AG08395 (cell line): ENCODE measurements at regions not wholly inside any gene's neighbourhood (a gene's known extent, or its start where the extent isn't known, plus 50 kb on each side); places are given as distances from the start of the nearest gene placed in this dataset.
"Not testable (repeated sequence)": the region's sequence is repeated elsewhere in the genome, so short reads cannot be mapped to it uniquely, and the experiment has no call there.

Experiments used
- DNase-seq: peaks from one replicate; pipeline ENCODE4 v3.0.0; 2012; ENCODE audit warnings: mixed read lengths, low spot score

DNA sequence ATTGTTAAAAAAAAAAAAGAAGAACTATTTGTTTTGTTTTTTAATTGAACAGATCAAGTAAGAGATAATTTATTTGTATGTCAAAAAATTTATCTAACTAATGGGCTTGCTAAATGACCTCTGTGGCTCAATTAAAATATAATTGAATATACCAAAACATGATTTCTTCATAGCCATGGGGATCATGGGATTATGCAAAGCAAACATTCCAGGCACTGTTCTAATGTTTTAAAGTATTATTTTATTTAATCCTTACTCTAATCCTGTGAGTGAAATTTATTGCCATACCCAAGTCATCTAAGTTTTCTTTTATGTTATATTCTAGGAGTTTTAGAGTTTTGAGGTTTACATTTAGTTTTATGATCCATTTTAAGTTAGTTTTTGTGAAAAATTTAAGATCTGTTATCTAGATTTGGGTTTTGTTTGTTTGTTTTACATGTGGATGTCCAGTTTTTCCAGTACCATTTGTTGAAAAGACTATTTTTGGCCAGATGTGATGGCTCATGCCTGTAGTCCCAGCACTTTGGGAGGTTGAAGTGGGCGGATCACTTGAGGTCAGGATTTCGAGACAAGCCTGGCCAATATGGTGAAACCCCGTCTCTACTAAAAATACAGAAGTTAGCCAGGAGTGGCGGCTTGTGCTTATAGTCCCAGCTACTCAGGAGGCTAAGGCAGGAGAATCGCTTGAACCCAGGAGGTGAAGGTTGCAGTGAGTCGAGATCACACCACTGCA is 52.3 kb upstream of the CNOT10 start:
- no peak for DNase-seq

DNA sequence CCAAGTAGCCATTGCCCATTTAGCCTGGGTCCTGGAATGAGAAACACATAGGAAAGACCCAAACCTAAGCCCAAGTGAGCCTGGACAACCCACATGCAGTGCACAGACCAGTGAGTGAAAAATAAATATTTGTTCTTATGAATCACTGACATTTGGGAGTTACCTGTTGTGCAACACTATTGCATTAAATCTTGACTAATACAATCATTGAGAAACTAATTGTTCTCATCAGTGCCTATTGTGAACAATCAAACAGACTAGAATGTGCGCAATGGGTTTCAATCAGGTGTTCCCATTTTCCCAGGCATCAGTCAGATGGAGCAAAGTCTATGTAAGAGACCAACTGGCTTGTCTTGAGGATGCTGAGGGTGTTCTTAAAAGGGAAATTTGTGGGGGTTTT is 54.7 kb upstream of the CNOT10 start:
- DNase-seq: peak; percentile 25

DNA sequence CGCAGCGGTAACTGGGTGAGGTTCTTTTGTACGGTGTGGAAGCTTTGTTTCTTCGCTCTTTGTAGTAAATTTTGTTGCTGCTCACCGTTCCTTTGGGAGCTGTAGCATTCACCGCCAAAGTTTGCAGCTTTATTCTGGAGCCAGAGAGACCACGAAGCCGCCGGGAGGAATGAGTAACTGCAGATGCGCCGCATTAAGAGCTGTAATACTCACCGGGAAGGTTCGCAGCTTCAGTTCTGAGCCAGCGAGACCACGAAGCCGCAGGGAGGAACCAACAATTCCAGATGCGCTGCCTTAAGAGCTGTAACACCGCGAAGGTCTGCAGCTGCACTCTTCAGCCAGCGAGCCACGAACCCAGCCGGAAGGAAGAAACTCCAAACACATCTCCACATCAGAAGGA is 56.0 kb upstream of the DYNC1LI1 start:
- DNase-seq: no peak

DNA sequence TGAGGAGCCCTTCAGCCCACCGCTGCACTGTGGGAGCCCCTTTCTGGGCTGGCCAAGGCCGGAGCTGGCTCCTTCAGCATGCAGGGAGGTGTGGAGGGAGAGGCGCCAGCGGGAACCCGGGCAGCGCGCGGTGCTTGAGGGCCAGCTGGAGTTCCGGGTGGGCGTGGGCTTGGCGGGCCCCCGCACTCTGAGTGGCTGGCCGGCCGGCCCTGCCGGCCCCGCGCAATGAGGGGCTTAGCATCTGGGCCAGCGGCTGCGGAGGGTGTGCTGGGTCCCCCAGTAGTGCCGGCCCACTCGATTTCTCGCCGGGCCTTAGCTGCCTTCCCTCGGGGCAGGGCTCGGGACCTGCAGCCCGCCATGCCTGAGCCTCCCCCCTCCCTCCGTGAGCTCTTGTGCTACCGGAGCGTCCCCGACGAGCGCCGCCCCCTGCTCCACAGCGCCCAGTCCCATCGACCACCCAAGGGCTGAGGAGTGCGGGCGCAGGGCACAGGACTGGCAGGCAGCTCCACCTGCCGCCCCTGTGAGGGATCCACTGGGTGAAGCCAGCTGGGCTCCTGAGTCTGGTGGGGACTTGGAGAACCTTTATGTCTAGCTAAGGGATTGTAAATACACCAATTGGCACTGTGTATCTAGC is 55.0 kb upstream of the DYNC1LI1 start:
- DNase-seq: not testable (repeated sequence)

DNA sequence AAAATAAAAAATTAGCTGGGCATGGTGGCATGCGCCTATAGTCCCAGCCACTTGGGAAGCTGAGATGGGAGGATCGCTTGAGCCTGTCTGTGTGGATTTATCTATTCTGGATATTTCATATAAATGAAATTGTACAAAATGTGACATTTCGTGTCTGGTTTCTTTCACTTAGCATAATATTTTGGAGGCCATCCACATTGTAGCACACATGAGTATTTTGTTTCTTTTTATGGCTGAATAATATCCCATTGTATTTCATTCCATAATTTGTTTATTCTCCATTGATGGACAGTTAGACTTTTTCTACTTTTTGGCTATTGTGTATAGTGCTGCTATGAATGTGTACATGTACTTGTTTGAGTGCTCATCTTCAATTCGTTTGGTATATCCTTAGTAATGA is 52.9 kb upstream of the DYNC1LI1 start:
- no peak for DNase-seq

DNA sequence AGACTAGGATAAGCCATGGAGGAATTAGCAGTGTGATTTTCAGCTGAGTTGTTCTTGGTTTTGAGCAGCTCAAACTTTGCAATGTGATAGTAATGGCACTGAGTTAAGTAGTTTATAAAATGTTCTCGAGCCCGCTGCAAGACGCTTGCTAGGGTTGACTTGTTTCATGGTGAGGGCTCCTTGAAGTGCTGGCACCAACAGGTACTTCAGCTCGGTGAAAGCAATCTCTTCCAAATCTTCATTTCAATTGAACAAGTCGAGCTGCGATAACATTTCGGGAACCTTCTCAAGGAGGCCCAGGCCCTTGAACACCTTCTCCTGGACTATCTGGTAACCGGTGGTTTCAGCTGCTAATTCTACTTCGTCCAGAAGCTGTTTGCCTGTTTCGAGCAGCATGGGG is 50.8 kb upstream of the DYNC1LI1 start:
- DNase-seq: no peak

DNA sequence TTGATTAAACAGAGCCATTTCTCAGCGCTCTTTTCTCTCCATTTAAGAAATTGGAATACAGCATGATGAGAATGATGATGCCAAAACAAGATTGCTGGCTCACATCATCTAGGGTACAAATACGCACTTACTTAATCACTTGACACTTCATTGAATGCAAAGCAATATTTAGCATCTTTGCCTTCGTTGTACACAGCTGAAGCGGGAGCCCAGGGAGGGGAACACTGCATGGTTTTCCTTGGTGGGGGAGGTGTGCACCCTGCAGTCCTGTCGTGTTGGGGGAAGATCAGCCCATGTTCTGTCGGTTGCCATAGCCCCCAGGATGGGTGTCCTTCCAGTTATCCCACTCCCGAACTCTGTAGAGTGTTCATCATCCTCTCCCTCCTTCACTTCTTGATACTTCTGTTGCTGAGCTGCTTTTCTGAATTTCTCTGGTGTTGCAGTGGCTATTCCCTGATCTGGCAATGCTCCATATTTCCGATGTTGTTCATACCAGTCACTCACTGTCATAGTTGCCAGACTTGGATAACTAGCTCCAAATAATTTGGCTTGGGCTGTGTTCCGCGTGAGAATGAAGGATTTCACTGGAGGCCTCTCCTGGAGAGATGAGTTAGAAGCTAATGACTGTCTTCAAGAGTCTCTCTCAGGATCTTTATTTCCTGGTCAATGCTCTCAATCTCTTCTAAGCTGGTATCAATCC is 50.1 kb upstream of the DYNC1LI1 start:
- no peak for DNase-seq
